Anterior cingulate cortex (tissue), 58 donors: ENCODE measurements at regions not wholly inside any gene's neighbourhood (a gene's known extent, or its start where the extent isn't known, plus 50 kb on each side); places are given as distances from the start of the nearest gene placed in this dataset.
A peak's percentile ranks its signal among the peaks of the same experiment; 100 is the strongest.
"Not testable (repeated sequence)": the region's sequence is repeated elsewhere in the genome, so short reads cannot be mapped to it uniquely, and the experiment has no call there.

Source experiments
- DNase-seq, 58 donors: peaks; one replicate each; lab custom pipeline; 2025; lab: John Stamatoyannopoulos, UW

GRCh38 chr1:181318022-181318857 is 165.1 kb upstream of the CACNA1E start:
- DNase-seq = no peak

- DNase-seq = peak in 1 of 58 donors; percentile 13
Measured at GRCh38 chr1:181318858-181319235, 164.5 kb upstream of the CACNA1E start.

- no peak for DNase-seq
Measured at GRCh38 chr1:181319907-181320306, 163.4 kb upstream of the CACNA1E start.

GRCh38 chr1:181324797-181325616 is 158.3 kb upstream of the CACNA1E start:
- peak in 1 of 58 donors; percentile 19 for DNase-seq

GRCh38 chr1:181325765-181326164 is 157.6 kb upstream of the CACNA1E start:
- DNase-seq = not testable (repeated sequence)

DNA sequence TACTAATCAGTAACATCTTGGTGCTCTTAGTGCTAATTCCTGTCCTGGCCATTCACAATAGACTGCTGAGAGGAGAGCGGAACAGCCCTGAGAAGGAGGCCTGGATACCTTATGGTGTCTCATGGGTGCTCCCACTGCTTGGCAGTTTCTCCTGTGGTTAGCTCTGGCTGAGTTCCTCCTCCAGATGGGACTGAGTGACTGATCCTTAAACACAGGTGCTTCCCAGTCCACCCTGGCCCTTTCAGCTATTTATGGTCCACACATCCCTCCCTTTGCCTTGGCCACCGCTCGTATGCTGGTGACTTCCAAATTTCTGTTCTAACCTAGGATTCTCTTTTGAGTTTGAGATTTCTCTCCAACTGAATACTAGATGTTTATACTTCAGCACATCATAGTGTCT is 157.0 kb upstream of the CACNA1E start:
- DNase-seq = no peak

DNA sequence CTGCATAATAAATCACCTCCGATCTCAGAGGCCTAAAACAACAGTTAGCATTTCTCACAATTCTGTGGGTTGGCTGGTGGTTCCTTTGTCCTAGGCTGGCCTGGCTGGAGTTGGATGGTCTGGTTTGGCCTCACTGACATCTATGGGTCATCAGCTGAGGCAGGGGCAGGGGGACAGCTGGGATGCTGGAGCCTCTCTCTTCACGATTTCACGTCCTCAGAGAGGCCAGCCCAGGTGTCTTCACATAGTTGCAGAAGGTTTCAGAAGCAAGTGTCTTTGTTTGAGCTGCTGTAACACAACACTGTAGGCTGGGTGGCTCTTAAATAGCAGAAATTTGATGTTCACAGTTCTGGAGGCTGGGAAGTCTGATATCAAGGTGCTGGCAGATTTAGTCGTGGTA is 155.5 kb upstream of the CACNA1E start:
- DNase-seq = no peak

GRCh38 chr1:181334724-181335123 is 148.6 kb upstream of the CACNA1E start:
- DNase-seq = no peak

- DNase-seq = no peak
Measured at GRCh38 chr1:181335631-181336030, 147.7 kb upstream of the CACNA1E start.

DNA sequence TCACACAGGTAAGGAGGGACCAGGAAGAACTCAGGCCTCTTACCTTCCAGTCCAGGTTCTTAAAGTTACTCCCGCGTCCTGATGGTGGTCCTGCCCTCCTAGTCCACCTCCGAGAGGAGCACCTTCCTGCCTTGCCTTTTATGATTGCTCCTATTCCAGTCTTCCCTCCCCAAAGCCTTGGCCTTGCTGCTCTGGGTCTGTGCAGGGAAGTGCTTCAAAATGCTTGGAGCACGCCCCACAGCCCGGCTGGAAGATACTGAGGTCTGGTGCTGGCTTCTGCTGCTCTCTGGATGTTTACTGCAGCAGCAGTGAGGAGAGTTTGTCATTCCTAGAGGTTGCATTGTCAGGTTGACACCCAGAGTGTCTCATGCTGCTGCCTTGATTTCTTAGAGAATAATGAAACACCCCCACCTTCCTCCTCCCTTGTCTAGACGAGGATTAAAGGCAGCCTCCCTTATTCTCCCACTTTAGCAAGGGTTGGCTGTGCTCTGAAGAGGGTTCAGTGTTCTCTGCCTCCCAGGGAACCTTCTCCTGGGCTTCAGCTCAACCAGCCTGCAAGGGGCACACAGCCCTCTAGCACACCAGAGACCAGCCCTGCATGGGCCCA is 142.2 kb upstream of the CACNA1E start:
- no peak for DNase-seq

DNA sequence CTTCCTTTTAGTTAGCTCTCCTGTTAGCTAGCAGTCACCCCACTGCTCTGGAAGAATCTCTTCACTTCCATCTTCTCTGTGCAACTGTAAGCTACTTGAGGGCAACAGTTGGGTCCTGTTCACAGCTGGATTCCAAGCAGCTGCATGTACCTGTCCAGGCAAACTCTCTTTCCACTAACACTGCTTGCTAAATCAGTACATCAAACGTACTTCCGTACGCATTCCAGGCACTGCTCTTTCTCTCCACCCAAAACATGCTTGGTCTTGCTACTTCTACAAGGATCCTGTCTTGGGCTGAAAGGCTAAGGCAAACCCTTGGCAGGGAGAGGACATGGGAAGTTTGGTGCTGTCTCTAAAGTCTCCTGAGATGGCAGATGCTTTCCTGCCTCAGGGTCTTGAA is 139.2 kb upstream of the CACNA1E start:
- no peak for DNase-seq

DNA sequence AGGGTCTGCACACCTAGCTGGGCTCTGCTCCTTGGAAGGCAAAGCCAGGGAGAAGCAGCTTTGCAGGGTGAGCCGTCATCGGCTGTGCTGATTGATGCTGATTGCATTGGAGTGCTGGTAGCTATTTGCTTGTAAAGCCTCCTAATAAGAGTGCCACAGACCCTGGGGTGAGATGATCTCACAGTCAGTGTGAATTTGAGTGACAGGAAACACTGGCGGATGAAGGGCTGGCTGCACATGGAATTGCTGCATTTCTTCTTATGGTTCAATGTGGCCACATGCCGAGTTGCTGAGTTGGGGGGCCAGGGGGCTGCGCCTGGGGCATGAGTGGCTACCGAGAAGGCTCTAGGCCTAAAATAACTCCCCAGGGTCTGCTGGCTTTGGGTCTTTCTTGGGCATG is 138.2 kb upstream of the CACNA1E start:
- DNase-seq = no peak

GRCh38 chr1:181347495-181348390 is 135.6 kb upstream of the CACNA1E start:
- peak in 3 of 58 donors; percentile 7 to 16 (median 8) for DNase-seq

- DNase-seq = no peak
Measured at GRCh38 chr1:181349512-181349911, 133.8 kb upstream of the CACNA1E start.

DNA sequence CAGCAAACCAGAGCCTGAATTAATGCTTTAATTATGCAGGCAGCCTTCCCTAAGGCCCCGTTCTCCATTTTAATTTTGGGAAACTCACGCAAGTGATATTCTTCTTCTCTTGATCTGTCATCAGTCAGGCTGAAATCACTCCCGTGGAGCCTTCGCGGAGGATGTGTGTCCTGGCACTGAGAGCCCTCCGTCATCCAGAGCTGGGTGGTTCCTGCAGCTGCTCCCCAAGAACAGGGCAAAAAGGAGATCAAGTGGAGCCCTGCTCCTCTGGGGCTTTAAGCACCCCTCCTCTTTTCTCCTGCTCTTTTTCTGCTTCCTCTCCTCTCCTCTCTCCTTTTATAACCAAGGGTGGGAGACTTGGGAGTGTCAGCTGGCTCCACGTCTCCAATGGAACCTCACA is 133.2 kb upstream of the CACNA1E start:
- DNase-seq = peak in 1 of 58 donors; percentile 10

GRCh38 chr1:181351740-181352139 is 131.6 kb upstream of the CACNA1E start:
- DNase-seq = no peak

- DNase-seq = no peak
Measured at GRCh38 chr1:181352695-181353094, 130.6 kb upstream of the CACNA1E start.

DNA sequence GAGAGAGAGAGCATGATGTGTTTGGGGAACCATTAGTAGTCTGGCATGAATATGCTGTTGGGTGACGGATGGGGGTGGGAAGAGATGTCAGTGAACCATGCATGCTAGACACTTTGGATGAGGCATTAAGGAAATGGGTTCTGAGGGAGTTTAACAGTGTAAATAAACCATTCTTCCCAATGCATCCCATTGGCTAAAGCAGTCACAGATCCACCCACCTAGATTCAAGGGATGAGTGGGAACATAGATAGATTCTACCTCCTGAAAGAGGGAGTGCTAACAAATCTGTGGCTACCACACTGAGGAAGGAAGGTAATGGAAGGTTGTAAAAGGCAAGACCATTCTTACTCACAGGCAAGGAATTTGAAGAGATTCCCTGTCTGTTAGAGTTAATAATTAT is 129.8 kb upstream of the CACNA1E start:
- DNase-seq = no peak

GRCh38 chr1:181354865-181355264 is 128.5 kb upstream of the CACNA1E start:
- DNase-seq = no peak
